ENCODE measurements at regions not wholly inside any gene's neighbourhood (a gene's known extent, or its start where the extent isn't known, plus 50 kb on each side); places are given as distances from the start of the nearest gene placed in this dataset.

GRCh38 chr2:122598784-122599183 is 843.3 kb downstream of the TSN start:
- H3K36me3 ChIP-seq (replicated peaks; ENCODE audit: low read depth, low read length) = no peaks in the 10 kb centered on the region
- no peak overlapping the region for H3K4me3 ChIP-seq (ENCODE audit: low read length)
- H3K4me2 ChIP-seq (ENCODE audit: low read length) = no peak overlapping the region
- no peak for TF ChIP-seq EZH2phosphoT487 (IDR thresholded peaks at IDR 0.05; ENCODE audit: low read depth)
- TF ChIP-seq, protein P1, sequence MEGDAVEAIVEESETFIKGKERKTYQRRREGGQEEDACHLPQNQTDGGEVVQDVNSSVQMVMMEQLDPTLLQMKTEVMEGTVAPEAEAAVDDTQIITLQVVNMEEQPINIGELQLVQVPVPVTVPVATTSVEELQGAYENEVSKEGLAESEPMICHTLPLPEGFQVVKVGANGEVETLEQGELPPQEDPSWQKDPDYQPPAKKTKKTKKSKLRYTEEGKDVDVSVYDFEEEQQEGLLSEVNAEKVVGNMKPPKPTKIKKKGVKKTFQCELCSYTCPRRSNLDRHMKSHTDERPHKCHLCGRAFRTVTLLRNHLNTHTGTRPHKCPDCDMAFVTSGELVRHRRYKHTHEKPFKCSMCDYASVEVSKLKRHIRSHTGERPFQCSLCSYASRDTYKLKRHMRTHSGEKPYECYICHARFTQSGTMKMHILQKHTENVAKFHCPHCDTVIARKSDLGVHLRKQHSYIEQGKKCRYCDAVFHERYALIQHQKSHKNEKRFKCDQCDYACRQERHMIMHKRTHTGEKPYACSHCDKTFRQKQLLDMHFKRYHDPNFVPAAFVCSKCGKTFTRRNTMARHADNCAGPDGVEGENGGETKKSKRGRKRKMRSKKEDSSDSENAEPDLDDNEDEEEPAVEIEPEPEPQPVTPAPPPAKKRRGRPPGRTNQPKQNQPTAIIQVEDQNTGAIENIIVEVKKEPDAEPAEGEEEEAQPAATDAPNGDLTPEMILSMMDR (IDR thresholded peaks at IDR 0.05; ENCODE audit: low read depth, low read length) = no peak
- no peaks in the 10 kb centered on the region for H3K79me2 ChIP-seq (ENCODE audit: low read length)
- H3K9me3 ChIP-seq (ENCODE audit: insufficient read depth, low read length) = no peaks in the 10 kb centered on the region
- no peaks in the 10 kb centered on the region for H4K20me1 ChIP-seq (ENCODE audit: insufficient read depth, low read length)
- H2AFZ ChIP-seq (ENCODE audit: low read depth, low read length) = no peak overlapping the region
- no peak overlapping the region for H3K27ac ChIP-seq (ENCODE audit: low read length)
- H3K9ac ChIP-seq (ENCODE audit: low read length) = no peak overlapping the region
- peaks cover 11% of the 10 kb centered on the region for H3K4me1 ChIP-seq (ENCODE audit: low read length)
- H3K27me3 ChIP-seq (ENCODE audit: low read depth, low read length) = no peaks in the 10 kb centered on the region

DNA sequence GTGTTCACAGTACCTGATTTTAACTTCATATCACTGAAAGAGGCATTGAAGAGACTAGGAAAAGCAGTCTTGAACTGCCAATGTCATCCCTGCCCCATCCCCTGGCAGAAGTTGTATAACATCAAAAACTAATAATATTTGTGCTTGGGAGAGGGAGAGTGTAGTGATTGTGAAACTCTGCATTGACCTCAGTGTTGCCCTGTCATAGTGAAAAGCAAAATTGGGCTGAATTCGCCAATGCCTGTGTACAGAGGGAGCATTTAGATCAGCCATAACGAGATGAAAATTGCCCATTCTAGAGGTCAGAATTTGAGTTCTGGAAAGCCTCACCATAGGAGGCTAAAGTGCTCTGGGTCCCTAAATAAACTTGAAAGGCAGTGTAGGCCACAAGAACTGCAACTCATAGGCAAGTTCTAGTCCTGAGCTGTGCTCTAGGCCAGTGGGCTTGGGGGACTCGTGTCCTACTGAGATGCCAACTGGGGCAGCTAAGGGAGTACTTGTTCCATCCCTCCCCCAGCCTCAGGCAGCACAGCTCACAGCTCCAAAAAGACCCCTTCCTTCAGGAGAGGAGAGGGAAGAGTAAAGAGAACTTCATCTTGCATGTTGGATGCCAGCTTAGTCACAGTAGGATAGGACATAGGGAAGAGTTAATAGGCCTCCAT is 855.6 kb downstream of the TSN start:
- Histone ChIP-seq H3K4me3 (ENCODE audit: low read length) (no peak overlapping the region), H3K36me3 (replicated peaks; ENCODE audit: low read depth, low read length) (no peaks in the 10 kb centered on the region), H3K9ac (ENCODE audit: low read length) (no peak overlapping the region), H3K9me3 (ENCODE audit: insufficient read depth, low read length) (no peaks in the 10 kb centered on the region), H3K27me3 (ENCODE audit: low read depth, low read length) (no peaks in the 10 kb centered on the region), H2AFZ (ENCODE audit: low read depth, low read length) (no peak overlapping the region), H3K4me1 (ENCODE audit: low read length) (peaks cover 12% of the 10 kb centered on the region), H3K27ac (ENCODE audit: low read length) (no peak overlapping the region), H3K4me2 (ENCODE audit: low read length) (no peak overlapping the region), H3K79me2 (ENCODE audit: low read length) (no peaks in the 10 kb centered on the region), H4K20me1 (ENCODE audit: insufficient read depth, low read length) (no peaks in the 10 kb centered on the region)
- TF ChIP-seq, protein P1 (IDR thresholded peaks at IDR 0.05; ENCODE audit: low read depth, low read length) = no peak
- TF ChIP-seq EZH2phosphoT487 (IDR thresholded peaks at IDR 0.05; ENCODE audit: low read depth) = no peak

- Histone ChIP-seq H3K27ac (ENCODE audit: low read length) (no peak overlapping the region), H3K4me1 (ENCODE audit: low read length) (no peaks in the 10 kb centered on the region), H3K79me2 (ENCODE audit: low read length) (no peaks in the 10 kb centered on the region), H3K27me3 (ENCODE audit: low read depth, low read length) (no peaks in the 10 kb centered on the region), H2AFZ (ENCODE audit: low read depth, low read length) (no peak overlapping the region), H3K4me3 (ENCODE audit: low read length) (no peak overlapping the region), H3K36me3 (replicated peaks; ENCODE audit: low read depth, low read length) (peaks cover 4% of the 10 kb centered on the region), H3K4me2 (ENCODE audit: low read length) (no peak overlapping the region), H4K20me1 (ENCODE audit: insufficient read depth, low read length) (no peaks in the 10 kb centered on the region), H3K9ac (ENCODE audit: low read length) (no peak overlapping the region), H3K9me3 (ENCODE audit: insufficient read depth, low read length) (peaks cover 10% of the 10 kb centered on the region; the same call in 1 of the 2 replicates)
- TF ChIP-seq EZH2phosphoT487 (IDR thresholded peaks at IDR 0.05; ENCODE audit: low read depth) = no peak
- TF ChIP-seq, protein P1 (IDR thresholded peaks at IDR 0.05; ENCODE audit: low read depth, low read length) = no peak
These were observed 867.5 kb downstream of the TSN start for GRCh38 chr2:122622934-122623333.

DNA sequence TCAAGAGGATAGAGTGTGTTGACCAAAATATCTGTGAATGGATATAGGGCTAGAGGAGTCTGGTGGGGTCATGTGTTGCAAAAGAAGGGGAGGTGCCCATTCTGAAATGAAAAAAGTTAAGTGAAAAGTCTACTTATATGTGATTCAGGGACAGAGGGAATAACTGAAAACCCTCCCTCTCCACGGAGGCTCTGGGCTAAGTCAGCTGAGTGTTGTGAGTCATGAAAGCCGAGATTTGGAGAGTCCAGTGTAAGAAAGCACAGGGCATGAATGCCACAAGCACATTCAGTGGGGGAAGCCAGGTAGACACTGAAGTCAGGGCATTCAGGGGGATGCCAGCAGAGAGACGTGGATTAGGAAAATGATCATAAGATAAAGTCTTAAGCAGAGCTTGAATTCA is 871.9 kb downstream of the TSN start:
- no peak overlapping the region for H3K9ac ChIP-seq (ENCODE audit: low read length)
- TF ChIP-seq, protein P1 (IDR thresholded peaks at IDR 0.05; ENCODE audit: low read depth, low read length) = no peak
- no peak for TF ChIP-seq EZH2phosphoT487 (IDR thresholded peaks at IDR 0.05; ENCODE audit: low read depth)
- H2AFZ ChIP-seq (ENCODE audit: low read depth, low read length) = no peak overlapping the region
- no peak overlapping the region for H3K4me2 ChIP-seq (ENCODE audit: low read length)
- H3K9me3 ChIP-seq (ENCODE audit: insufficient read depth, low read length) = no peaks in the 10 kb centered on the region
- H3K36me3 ChIP-seq (replicated peaks; ENCODE audit: low read depth, low read length) = no peaks in the 10 kb centered on the region
- no peak overlapping the region for H3K4me3 ChIP-seq (ENCODE audit: low read length)
- H3K27me3 ChIP-seq (ENCODE audit: low read depth, low read length) = no peaks in the 10 kb centered on the region
- no peaks in the 10 kb centered on the region for H3K4me1 ChIP-seq (ENCODE audit: low read length)
- H3K79me2 ChIP-seq (ENCODE audit: low read length) = no peaks in the 10 kb centered on the region
- H4K20me1 ChIP-seq (ENCODE audit: insufficient read depth, low read length) = no peaks in the 10 kb centered on the region
- H3K27ac ChIP-seq (ENCODE audit: low read length) = no peak overlapping the region

Data from OCI-LY3 (cell line).